ENCODE measurements at regions not wholly inside any gene's neighbourhood (a gene's known extent, or its start where the extent isn't known, plus 50 kb on each side); places are given as distances from the start of the nearest gene placed in this dataset.

DNA sequence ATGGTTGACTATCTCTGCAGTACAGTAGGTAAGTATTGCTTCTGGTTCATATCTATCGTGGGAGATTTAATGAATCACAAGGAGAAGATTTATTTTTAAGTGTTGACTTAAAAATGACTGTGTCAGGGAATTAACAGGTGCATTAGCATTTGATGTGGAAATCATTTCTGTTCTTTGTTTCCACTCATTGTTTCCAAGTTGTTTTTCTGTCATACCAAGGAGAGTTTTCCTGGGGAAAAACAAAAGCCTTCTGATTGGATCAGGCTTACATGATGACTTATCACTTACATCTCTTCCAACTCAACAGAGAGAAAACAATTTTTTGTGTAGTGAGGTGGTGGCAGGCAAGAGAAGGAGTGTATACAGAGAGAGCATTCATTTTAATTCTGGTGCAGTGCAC lies 686.4 kb downstream of the HTR1B start:
- TF ChIP-seq, protein P1, sequence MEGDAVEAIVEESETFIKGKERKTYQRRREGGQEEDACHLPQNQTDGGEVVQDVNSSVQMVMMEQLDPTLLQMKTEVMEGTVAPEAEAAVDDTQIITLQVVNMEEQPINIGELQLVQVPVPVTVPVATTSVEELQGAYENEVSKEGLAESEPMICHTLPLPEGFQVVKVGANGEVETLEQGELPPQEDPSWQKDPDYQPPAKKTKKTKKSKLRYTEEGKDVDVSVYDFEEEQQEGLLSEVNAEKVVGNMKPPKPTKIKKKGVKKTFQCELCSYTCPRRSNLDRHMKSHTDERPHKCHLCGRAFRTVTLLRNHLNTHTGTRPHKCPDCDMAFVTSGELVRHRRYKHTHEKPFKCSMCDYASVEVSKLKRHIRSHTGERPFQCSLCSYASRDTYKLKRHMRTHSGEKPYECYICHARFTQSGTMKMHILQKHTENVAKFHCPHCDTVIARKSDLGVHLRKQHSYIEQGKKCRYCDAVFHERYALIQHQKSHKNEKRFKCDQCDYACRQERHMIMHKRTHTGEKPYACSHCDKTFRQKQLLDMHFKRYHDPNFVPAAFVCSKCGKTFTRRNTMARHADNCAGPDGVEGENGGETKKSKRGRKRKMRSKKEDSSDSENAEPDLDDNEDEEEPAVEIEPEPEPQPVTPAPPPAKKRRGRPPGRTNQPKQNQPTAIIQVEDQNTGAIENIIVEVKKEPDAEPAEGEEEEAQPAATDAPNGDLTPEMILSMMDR (conservative IDR thresholded peaks at IDR 0.05), result no peak
- no peak for TF ChIP-seq EZH2 (IDR thresholded peaks at IDR 0.05; ENCODE audit: low read depth)
